SK-N-SH (cell line): ENCODE measurements at regions not wholly inside any gene's neighbourhood (a gene's known extent, or its start where the extent isn't known, plus 50 kb on each side); places are given as distances from the start of the nearest gene placed in this dataset.

Experiments
- CTCF ChIA-PET: fragments of 300-600, 350-600 bp; formaldehyde crosslinking; extraction: SDS; loops from one replicate; lab custom pipeline; 2021; lab: Yijun Ruan, JAX
- POLR2A ChIA-PET: fragments of 350-600 bp; sonication (Branson Sonifier 250); formaldehyde crosslinking; extraction: SDS; loops from one replicate; lab custom pipeline; 2020; ENCODE audit warnings: antibody characterized with exemption, inconsistent platforms; lab: Yijun Ruan, JAX
- DNase-seq: peaks from one replicate; pipeline ENCODE4 v3.0.0; 2012
- H2AFZ ChIP-seq: fragments of 200-600 bp; sonication (generic); 2 replicates; pipeline ENCODE4 v1.8.1; 2016; ENCODE audit warnings: antibody characterized with exemption, mild to moderate bottlenecking, low read depth
- H3F3A ChIP-seq: fragments of 200-600 bp; sonication (generic); replicated peaks from 2 replicates; pipeline ENCODE3; 2016; ENCODE audit warnings: antibody characterized with exemption, mild to moderate bottlenecking; ENCODE audit not compliant: insufficient read depth
- H3K27ac ChIP-seq, 2 experiments: fragments of 200-500 bp in 1 of 2; fragments of 200-600 bp in 1 of 2; sonication (Bioruptor generic) in 1 of 2; sonication (generic), shearing (Covaris generic) in 1 of 2; 2 replicates each; pipeline versions ENCODE4 v1.5.1 to v1.6.1; 2014 to 2016; ENCODE audit warnings: low read depth in 2 of 2, inconsistent platforms in 1 of 2, low read length in 1 of 2, mild to moderate bottlenecking in 1 of 2, mixed read lengths in 1 of 2
- H3K27me3 ChIP-seq: fragments of 200-600 bp; sonication (generic), shearing (Covaris generic); 2 replicates; pipeline ENCODE4 v1.6.1; 2016; ENCODE audit warnings: mixed run types; ENCODE audit not compliant: insufficient read depth
- H3K36me3 ChIP-seq, 2 experiments: fragments of 200-500 bp in 1 of 2; fragments of 200-600 bp in 1 of 2; sonication (Bioruptor generic) in 1 of 2; sonication (generic) in 1 of 2; replicated peaks in 1 of 2; 2 replicates each; pipeline versions ENCODE3 to v1.5.1; 2014 to 2016; ENCODE audit warnings: low read length in 1 of 2, mild to moderate bottlenecking in 1 of 2; ENCODE audit not compliant: insufficient read depth in 2 of 2, control insufficient read depth in 1 of 2
- H3K4me1 ChIP-seq, 2 experiments: fragments of 200-500 bp in 1 of 2; fragments of 200-600 bp in 1 of 2; sonication (Bioruptor generic) in 1 of 2; sonication (generic), shearing (Covaris generic) in 1 of 2; 2 replicates each; pipeline versions ENCODE4 v1.5.1 to v1.6.1; 2014 to 2016; ENCODE audit warnings: low read depth in 1 of 2, low read length in 1 of 2, mixed run types in 1 of 2; ENCODE audit not compliant: insufficient read depth in 2 of 2, control insufficient read depth in 1 of 2
- H3K4me2 ChIP-seq: fragments of 200-600 bp; sonication (generic), shearing (Covaris generic); 2 replicates; pipeline ENCODE4 v1.6.1; 2017; ENCODE audit warnings: mixed run types
- H3K4me3 ChIP-seq, 2 experiments: fragments of 200-500 bp in 1 of 2; fragments of 200-600 bp in 1 of 2; sonication (Bioruptor generic) in 1 of 2; sonication (generic), shearing (Covaris generic) in 1 of 2; 2 replicates each; pipeline versions ENCODE4 v1.5.1 to v1.8.1; 2014 to 2016; ENCODE audit warnings: low read depth in 2 of 2, inconsistent platforms in 1 of 2, low read length in 1 of 2, mild to moderate bottlenecking in 1 of 2, mixed read lengths in 1 of 2, moderate library complexity in 1 of 2
- H3K79me2 ChIP-seq: fragments of 200-600 bp; sonication (generic); 2 replicates; pipeline ENCODE4 v1.8.1; 2017; ENCODE audit warnings: mild to moderate bottlenecking; ENCODE audit not compliant: insufficient read depth
- H3K9ac ChIP-seq: fragments of 200-600 bp; sonication (generic); 2 replicates; pipeline ENCODE4 v1.6.1; 2017; ENCODE audit warnings: mixed run types
- H3K9me2 ChIP-seq: fragments of 200-600 bp; sonication (generic); 2 replicates; pipeline ENCODE4 v1.6.1; 2017; ENCODE audit warnings: mixed run types
- H3K9me3 ChIP-seq: fragments of 200-600 bp; sonication (generic); 2 replicates; pipeline ENCODE4 v1.6.1; 2017; ENCODE audit warnings: mixed run types, mild to moderate bottlenecking, moderate library complexity
- H4K20me1 ChIP-seq: fragments of 200-600 bp; sonication (generic); 2 replicates; pipeline ENCODE4 v1.6.1; 2017; ENCODE audit warnings: mild to moderate bottlenecking, mixed run types; ENCODE audit not compliant: insufficient read depth
- CHD2 ChIP-seq: fragments of 150-350 bp; IDR thresholded peaks from 2 replicates; pipeline ENCODE4 v1.6.1; 2018; ENCODE audit warnings: low read length; ENCODE audit not compliant: partially characterized antibody
- ELF1 ChIP-seq: IDR thresholded peaks from 2 replicates; pipeline ENCODE4 v1.4.0; 2012
- EP300 ChIP-seq, 2 experiments: IDR thresholded peaks; 2 replicates each; pipeline versions ENCODE4 v1.4.0 to v1.6.1; 2012; ENCODE audit warnings: borderline replicate concordance in 1 of 2, low read depth in 1 of 2, low read length in 1 of 2
- FOXJ3 ChIP-seq: sonication (generic); formaldehyde crosslinking; IDR thresholded peaks from 2 replicates; pipeline ENCODE4 v1.5.1; 2020; ENCODE audit warnings: mild to moderate bottlenecking, missing genetic modification reagents
- GATA2 ChIP-seq: sonication (generic); formaldehyde crosslinking; IDR thresholded peaks from 2 replicates; pipeline ENCODE4 v1.5.0; 2020; ENCODE audit warnings: mild to moderate bottlenecking, missing genetic modification reagents
- IRF3 ChIP-seq: fragments of 150-350 bp; IDR thresholded peaks from 2 replicates; pipeline ENCODE4 v1.6.1; 2016; ENCODE audit warnings: mild to moderate bottlenecking, low read depth, low read length
- JUND ChIP-seq: IDR thresholded peaks from 2 replicates; pipeline ENCODE4 v1.4.0; 2012
- MAX ChIP-seq: IDR thresholded peaks from 2 replicates; pipeline ENCODE4 v1.4.0; 2012; ENCODE audit warnings: low read depth
- MXI1 ChIP-seq: IDR thresholded peaks from 2 replicates; pipeline ENCODE4 v1.6.1; 2012; ENCODE audit warnings: mild to moderate bottlenecking, low read depth, low read length, improper control_type of control experiment
- NFIC ChIP-seq: IDR thresholded peaks from 2 replicates; pipeline ENCODE4 v1.4.0; 2012; ENCODE audit warnings: borderline replicate concordance
- NRF1 ChIP-seq: IDR thresholded peaks from 2 replicates; pipeline ENCODE4 v1.6.1; 2012; ENCODE audit warnings: low read depth, mild to moderate bottlenecking, low read length
- PBX3 ChIP-seq: IDR thresholded peaks from 2 replicates; pipeline ENCODE4; 2012
- POLR2AphosphoS5 ChIP-seq: IDR thresholded peaks from 2 replicates; pipeline ENCODE4 v1.6.1; 2012; ENCODE audit warnings: low read depth, low read length
- RCOR1 ChIP-seq: fragments of 150-350 bp; IDR thresholded peaks from 2 replicates; pipeline ENCODE4 v1.6.1; 2017; ENCODE audit warnings: antibody characterized with exemption, low read length
- REST ChIP-seq: IDR thresholded peaks from 2 replicates; pipeline ENCODE4 v1.6.1; 2012; ENCODE audit warnings: mild to moderate bottlenecking, low read depth, low read length, moderate library complexity
- RFX5 ChIP-seq: IDR thresholded peaks from 2 replicates; pipeline ENCODE4 v1.6.1; 2012; ENCODE audit warnings: mild to moderate bottlenecking, improper control_type of control experiment, low read length
- RXRA ChIP-seq: IDR thresholded peaks from 2 replicates; pipeline ENCODE4 v1.4.0; 2012; ENCODE audit warnings: low read depth, mild to moderate bottlenecking, borderline replicate concordance
- SIN3A ChIP-seq: IDR thresholded peaks from 2 replicates; pipeline ENCODE4 v1.6.1; 2012; ENCODE audit warnings: low read depth, mild to moderate bottlenecking, low read length, moderate library complexity, borderline replicate concordance
- SMC3 ChIP-seq: IDR thresholded peaks from 2 replicates; pipeline ENCODE4 v1.6.1; 2012; ENCODE audit warnings: low read depth, low read length, improper control_type of control experiment
- TAF1 ChIP-seq: IDR thresholded peaks from 2 replicates; pipeline ENCODE4 v1.6.1; 2012; ENCODE audit warnings: low read depth, mild to moderate bottlenecking, low read length, moderate library complexity, borderline replicate concordance
- TCF12 ChIP-seq: IDR thresholded peaks from 2 replicates; pipeline ENCODE4 v1.4.0; 2012
- TEAD4 ChIP-seq: IDR thresholded peaks from 2 replicates; pipeline ENCODE4 v1.4.0; 2012; ENCODE audit warnings: mild to moderate bottlenecking, borderline replicate concordance; ENCODE audit not compliant: insufficient read depth
- YY1 ChIP-seq: IDR thresholded peaks from 2 replicates; pipeline ENCODE4 v1.4.0; 2012; ENCODE audit warnings: low read depth, mild to moderate bottlenecking
- WGBS: methylation state at CpG from one replicate; pipeline ENCODE4 v1.1.6; 2017; ENCODE audit warnings: low lambda C conversion rate; 5-methylcytosine and 5-hydroxymethylcytosine counted together

- DNase-seq, result peak; percentile 19
- Histone ChIP-seq H3K9ac (no peak overlapping the region), H3K27ac (peak overlapping the region in 1 of 2 experiments; percentile 100; a peak in 2 of 4 replicates), H4K20me1 (no peaks in the 10 kb centered on the region), H3K36me3 (peaks cover 0 to 2% of the 10 kb centered on the region in 2 experiments), H3F3A (no peaks in the 10 kb centered on the region), H3K27me3 (no peaks in the 10 kb centered on the region), H3K9me3 (no peaks in the 10 kb centered on the region), H2AFZ (no peak overlapping the region), H3K9me2 (no peaks in the 10 kb centered on the region), H3K4me3 (no peak overlapping the region), H3K79me2 (no peaks in the 10 kb centered on the region), H3K4me1 (peaks cover 0 to 37% of the 10 kb centered on the region in 2 experiments; a peak in 2 of 4 replicates), H3K4me2 (no peak overlapping the region)
- no peak for TF ChIP-seq NRF1
- TF ChIP-seq CHD2, result peak; percentile 10
- TF ChIP-seq IRF3, result no peak
- peak; percentile 25; the same call in 1 of the 2 replicates for TF ChIP-seq TCF12
- TF ChIP-seq EP300 (IDR thresholded peaks at IDR 0.05; ENCODE audit: borderline replicate concordance in 1 of 2, low read depth in 1 of 2, low read length in 1 of 2), result peak in 1 of 2 experiments; percentile 67; a peak in 2 of 4 replicates
- TF ChIP-seq RCOR1, result peak; percentile 49; the same call in 1 of the 2 replicates
- TF ChIP-seq GATA2 (CRISPR knock-in tag), result peak; percentile 87
- TF ChIP-seq FOXJ3 (CRISPR knock-in tag), result peak; percentile 77
- WGBS, result 27% methylated on average over 1 of the region's 1 CpG
- ChIA-PET CTCF (interaction anchor here (2.2 kb wide), 1 partner anchor 66 kb away, joined by 7 read pairs; no protein-coding TSS in a partner anchor), POLR2A (interaction anchor here (1.2 kb wide), 1 partner anchor 143 kb away, joined by 3 read pairs; no protein-coding TSS in a partner anchor)
These were observed 58.3 kb upstream of the NEBL start for GRCh38 chr10:20955355-20955893.

GRCh38 chr10:20954519-20954918, 57.4 kb upstream of the NEBL start:
- no peaks in the 10 kb centered on the region for H3K9me3 ChIP-seq
- peak overlapping the region in 1 of 2 experiments; percentile 100; a peak in 2 of 4 replicates for H3K27ac ChIP-seq
- no peaks in the 10 kb centered on the region for H3F3A ChIP-seq
- 72% methylated on average over 5 of the region's 5 CpGs for WGBS
- TF ChIP-seq NFIC, result no peak
- no peak for TF ChIP-seq SIN3A
- no peak for TF ChIP-seq RFX5
- no peak for TF ChIP-seq ELF1
- TF ChIP-seq RXRA, result no peak
- TF ChIP-seq YY1, result no peak
- TF ChIP-seq SMC3, result no peak
- no peak for TF ChIP-seq MXI1
- TF ChIP-seq JUND, result no peak
- no peak for TF ChIP-seq TEAD4
- TF ChIP-seq REST, result no peak
- TF ChIP-seq TAF1, result no peak
- TF ChIP-seq TCF12, result no peak
- TF ChIP-seq GATA2 (CRISPR knock-in tag), result no peak
- no peak for TF ChIP-seq MAX
- TF ChIP-seq PBX3, result no peak
- TF ChIP-seq POLR2AphosphoS5, result no peak
- H3K4me2 ChIP-seq, result no peak overlapping the region
- H3K4me1 ChIP-seq, result peaks cover 0 to 43% of the 10 kb centered on the region in 2 experiments; a peak in 2 of 4 replicates
- no peak overlapping the region; a peak in 1 of 4 replicates for H3K4me3 ChIP-seq
- no peak overlapping the region for H3K9ac ChIP-seq
- no peaks in the 10 kb centered on the region for H3K79me2 ChIP-seq
- no peaks in the 10 kb centered on the region for H3K36me3 ChIP-seq
- CTCF ChIA-PET, result interaction anchor here (1.3 to 2.2 kb wide), 2 partner anchors 65 to 94 kb away, joined by 3 to 7 read pairs; no protein-coding TSS in a partner anchor
- H2AFZ ChIP-seq, result no peak overlapping the region
- H3K27me3 ChIP-seq, result no peaks in the 10 kb centered on the region
- no peaks in the 10 kb centered on the region for H4K20me1 ChIP-seq
- no peak for DNase-seq
- POLR2A ChIA-PET, result interaction anchor here (1.2 kb wide), 1 partner anchor 142 kb away, joined by 3 read pairs; no protein-coding TSS in a partner anchor
- no peaks in the 10 kb centered on the region for H3K9me2 ChIP-seq
